ENCODE measurements at regions not wholly inside any gene's neighbourhood (a gene's known extent, or its start where the extent isn't known, plus 50 kb on each side); places are given as distances from the start of the nearest gene placed in this dataset.

DNA sequence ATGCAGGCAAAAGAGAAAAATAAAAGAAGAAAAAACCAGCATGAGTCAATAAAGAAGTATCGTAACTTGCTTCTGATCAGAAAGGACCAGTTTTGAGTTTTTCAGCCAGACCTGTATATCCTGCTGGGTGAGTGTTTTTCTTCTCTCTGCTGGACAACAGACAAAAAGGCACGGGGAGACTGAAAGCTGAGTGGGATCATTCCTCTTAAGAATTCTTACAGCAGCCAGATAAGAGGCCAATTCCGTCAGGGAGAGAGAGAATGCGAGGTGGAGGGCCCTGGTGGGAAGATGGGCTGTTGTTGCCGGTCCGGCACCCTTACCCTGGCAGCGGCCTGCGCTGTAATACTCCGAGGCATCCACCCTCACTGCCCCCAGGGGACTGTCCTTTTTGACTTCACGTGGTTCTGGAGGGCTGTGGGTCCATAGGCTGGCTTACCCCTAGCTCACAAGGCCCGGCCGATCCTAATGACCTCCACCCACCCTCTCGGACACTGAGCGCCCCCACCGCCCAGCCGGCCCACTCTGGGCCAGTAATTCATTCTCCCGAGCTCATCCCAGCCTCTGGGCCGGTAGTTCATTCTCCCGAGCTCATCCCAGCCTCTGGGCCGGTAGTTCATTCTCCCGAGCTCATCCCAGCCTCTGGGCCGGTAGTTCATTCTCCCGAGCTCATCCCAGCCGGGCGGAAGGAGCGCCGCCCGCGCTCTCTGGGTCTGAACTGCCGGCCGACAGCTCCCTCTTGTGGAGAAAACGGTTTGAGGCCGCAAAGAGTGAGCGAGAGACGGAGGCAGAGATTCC is 118.3 kb upstream of the SIRPA start:
- TF ChIP-seq POLR2A (IDR thresholded peaks at IDR 0.05; ENCODE audit: low read depth, low read length) = no peak
- TF ChIP-seq CEBPB (IDR thresholded peaks at IDR 0.05; ENCODE audit: borderline replicate concordance in 1 of 2, low read depth in 2 of 2, low read length in 2 of 2) = no peak
- TF ChIP-seq ATF3 (IDR thresholded peaks at IDR 0.05; ENCODE audit: borderline replicate concordance, extremely low read depth, low read depth, low read length) = no peak
- TF ChIP-seq TBL1XR1 (IDR thresholded peaks at IDR 0.05; ENCODE audit: low read depth, low read length) = no peak
- no peak for TF ChIP-seq POLR2AphosphoS5 (IDR thresholded peaks at IDR 0.05; ENCODE audit: low read length)
- TF ChIP-seq EZH2 (IDR thresholded peaks at IDR 0.05; ENCODE audit: borderline replicate concordance, control insufficient read depth, low read depth, low read length) = no peak
- no peak for TF ChIP-seq E4F1 (IDR thresholded peaks at IDR 0.05; ENCODE audit: borderline replicate concordance, partially characterized antibody)

All from GM12878 (cell line).